Endothelial cell of umbilical vein (primary cell): ENCODE measurements at regions not wholly inside any gene's neighbourhood (a gene's known extent, or its start where the extent isn't known, plus 50 kb on each side); places are given as distances from the start of the nearest gene placed in this dataset.

Source experiments
- EZH2 ChIP-seq: IDR thresholded peaks from 2 replicates; pipeline ENCODE4 v1.6.1; 2012; ENCODE audit warnings: borderline replicate concordance, low read depth, mild to moderate bottlenecking, moderate library complexity, low read length, inconsistent platforms; ENCODE audit not compliant: severe bottlenecking
- POLR2A ChIP-seq: IDR thresholded peaks from 2 replicates; pipeline ENCODE4 v1.6.1; 2012; ENCODE audit warnings: low read depth, mild to moderate bottlenecking, control low read depth, low read length
- TF ChIP-seq, protein P1 (sequence below), 2 donors: IDR thresholded peaks; 1 replicate in 1 of 2; 2 replicates in 1 of 2; pipeline ENCODE4 v1.5.1; 2011; ENCODE audit warnings: low read length in 2 of 2, mild to moderate bottlenecking in 2 of 2, moderate library complexity in 2 of 2, control low read depth in 1 of 2, inconsistent platforms in 1 of 2, low read depth in 1 of 2; ENCODE audit not compliant: insufficient read depth in 1 of 2; ENCODE audit errors: extremely low read depth in 1 of 2

GRCh38 chr11:71368966-71369365 lies 79.2 kb downstream of the DHCR7 start:
- TF ChIP-seq, protein P1, sequence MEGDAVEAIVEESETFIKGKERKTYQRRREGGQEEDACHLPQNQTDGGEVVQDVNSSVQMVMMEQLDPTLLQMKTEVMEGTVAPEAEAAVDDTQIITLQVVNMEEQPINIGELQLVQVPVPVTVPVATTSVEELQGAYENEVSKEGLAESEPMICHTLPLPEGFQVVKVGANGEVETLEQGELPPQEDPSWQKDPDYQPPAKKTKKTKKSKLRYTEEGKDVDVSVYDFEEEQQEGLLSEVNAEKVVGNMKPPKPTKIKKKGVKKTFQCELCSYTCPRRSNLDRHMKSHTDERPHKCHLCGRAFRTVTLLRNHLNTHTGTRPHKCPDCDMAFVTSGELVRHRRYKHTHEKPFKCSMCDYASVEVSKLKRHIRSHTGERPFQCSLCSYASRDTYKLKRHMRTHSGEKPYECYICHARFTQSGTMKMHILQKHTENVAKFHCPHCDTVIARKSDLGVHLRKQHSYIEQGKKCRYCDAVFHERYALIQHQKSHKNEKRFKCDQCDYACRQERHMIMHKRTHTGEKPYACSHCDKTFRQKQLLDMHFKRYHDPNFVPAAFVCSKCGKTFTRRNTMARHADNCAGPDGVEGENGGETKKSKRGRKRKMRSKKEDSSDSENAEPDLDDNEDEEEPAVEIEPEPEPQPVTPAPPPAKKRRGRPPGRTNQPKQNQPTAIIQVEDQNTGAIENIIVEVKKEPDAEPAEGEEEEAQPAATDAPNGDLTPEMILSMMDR (IDR thresholded peaks at IDR 0.05; ENCODE audit: extremely low read depth in 1 of 2, insufficient read depth in 1 of 2, low read depth in 1 of 2, low read length in 2 of 2), result no peak
- TF ChIP-seq POLR2A (no peak), EZH2 (no peak)
